Stimulated activated CD4-positive, alpha-beta T cell treated with anti-CD3 and anti-CD28 coated beads, TNF-alpha, amount 100 ng/mL, for 48 hours (primary cell): ENCODE measurements at regions not wholly inside any gene's neighbourhood (a gene's known extent, or its start where the extent isn't known, plus 50 kb on each side); places are given as distances from the start of the nearest gene placed in this dataset.

ENCODE experiments used
- DNase-seq, 3 donors: peaks; one replicate each; pipeline ENCODE4 v3.0.0-alpha.2; 2020; ENCODE audit warnings: low read depth in 3 of 3

DNA sequence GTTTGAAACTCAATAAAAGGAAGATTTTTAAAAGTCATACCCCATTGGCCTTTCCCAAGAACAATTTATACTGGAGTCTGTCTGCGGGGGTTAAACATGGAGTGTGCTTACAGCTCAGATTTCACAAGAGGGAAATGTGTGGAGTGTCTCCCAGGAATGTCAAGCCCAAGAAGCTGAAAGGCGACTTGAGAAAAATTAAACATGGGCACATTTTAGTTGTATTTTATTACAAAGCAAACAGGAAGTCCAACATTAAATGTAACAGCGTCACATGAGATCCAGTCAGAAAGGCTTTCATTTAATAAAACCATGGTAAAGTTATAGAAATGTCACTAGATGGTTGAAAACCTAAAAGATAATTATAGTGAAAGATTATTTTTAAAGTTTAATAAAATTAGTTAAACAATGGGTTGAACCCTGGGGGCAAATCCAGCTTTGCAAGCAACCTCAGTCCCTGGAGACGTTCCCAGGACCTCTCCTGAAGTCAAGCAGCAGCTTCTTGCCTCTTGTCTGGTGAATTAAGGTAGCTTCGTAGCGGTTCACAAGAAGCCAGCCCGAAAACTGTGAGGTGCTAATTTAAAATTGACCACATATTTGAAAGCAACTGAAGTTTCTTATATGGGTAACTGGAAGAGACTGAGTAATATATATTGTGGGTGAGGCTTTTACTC, 168.4 kb upstream of the EDNRA start:
- DNase-seq, result no peak

DNA sequence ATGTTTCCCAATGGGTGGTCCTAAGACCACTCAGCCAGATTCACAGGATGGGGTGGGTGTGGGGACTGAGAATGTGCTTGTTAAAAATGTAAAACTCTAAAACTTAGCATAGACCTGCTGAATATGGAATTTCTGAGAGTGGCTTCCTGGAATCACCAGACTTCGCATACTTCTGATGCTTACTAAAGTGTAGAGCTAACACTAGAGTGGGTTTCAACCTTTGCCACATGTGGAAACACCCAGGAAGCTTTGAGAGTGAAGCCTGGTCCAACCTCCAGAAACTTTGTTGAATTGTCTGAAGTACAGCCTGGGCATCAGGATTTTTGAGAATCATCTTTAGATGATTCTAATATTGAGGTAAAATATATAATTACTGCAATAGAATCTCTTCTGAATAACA, 167.8 kb upstream of the EDNRA start:
- no peak for DNase-seq

DNA sequence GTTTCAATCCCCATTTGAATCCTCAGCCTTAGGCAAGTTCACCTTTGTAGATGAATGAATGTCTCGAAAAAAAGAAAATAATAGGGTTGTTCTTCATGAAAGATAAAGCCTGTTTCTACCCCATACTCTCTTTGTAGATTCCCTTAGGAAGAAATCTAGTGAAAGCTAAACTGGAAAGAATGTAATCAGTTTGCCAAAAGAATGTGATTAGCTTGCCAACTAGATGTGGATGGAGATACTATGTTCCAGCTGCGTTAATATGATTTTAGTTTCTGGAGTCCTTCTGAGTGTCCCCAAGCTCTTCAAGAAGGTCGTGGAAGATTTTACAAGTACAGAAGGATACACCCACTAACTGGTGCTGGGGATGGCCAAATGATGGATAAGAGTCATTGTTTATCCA, 162.3 kb upstream of the EDNRA start:
- DNase-seq, result no peak

DNA sequence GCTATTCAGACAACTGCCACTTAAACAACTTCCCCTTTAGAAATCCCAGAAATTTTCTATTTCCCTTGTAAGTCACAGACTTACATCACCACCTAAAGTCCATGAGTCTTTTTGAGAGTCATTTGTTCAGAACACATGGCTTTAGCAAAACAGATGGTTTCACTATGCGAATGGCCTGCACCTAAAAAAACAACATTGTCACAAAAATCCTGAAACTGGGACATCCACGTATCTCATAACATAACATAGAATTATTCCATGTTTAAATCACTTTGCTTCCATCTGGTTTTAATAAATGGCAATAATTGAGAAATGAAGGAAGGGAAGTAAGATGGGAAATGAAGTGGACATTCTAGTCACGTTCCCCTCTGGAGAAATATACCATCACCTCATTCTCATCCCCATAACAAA, 155.3 kb upstream of the EDNRA start:
- no peak for DNase-seq

DNA sequence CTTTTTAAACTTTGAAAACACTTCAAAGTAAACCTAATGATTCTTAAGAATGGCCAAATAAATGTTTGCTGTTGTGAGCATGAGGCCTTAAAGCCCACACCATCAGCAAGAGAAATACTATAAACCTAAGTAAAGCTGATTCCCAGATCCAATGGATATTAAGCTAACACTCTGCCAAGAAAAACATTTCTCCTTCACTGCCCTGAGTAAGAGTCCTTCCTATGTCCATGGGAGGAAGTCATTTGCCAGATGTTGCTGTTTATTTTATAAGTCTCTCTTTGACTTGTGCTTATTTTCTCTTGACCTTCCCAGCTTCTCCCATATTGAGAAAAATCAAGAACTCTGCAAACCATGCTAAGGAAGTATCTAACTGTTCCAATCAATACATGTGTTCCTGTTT, 154.3 kb upstream of the EDNRA start:
- DNase-seq, result no peak

DNA sequence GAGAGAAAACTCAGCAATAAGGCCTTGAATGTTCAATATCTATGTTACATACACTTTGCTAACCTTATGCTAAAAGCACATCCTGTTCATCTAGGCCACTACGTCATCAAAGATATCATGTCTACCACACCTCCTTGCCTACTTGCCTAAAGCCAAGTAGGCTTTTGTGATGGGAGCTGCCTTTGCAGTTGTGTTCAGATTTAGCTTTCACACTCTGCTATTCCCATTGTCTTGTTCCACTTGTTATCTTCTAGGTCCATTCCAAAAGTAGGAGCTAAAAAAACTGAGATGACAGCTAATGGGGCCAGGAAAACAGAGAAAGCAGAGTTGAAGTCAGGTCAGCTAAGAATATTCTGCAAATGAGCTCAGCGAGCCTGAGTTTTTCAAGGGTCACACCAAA, 153.6 kb upstream of the EDNRA start:
- no peak for DNase-seq

DNA sequence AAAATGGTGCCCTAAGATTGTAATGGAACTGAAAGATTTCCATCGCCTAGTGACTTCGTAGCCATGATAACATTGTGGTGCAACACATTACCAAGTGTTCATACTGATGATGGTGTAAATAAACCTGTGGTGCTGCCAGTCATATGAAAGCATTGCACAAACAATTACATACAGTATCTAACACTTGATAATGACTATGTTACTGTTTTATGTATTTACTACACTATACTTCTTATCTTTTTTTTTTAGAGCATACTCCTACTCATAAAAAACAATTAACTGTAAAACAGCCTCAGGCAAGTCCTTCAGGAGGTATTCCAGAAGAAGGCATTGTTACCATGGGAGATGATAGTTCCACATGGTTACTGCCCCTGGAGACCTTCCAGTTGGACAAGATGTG, 152.7 kb upstream of the EDNRA start:
- no peak for DNase-seq

DNA sequence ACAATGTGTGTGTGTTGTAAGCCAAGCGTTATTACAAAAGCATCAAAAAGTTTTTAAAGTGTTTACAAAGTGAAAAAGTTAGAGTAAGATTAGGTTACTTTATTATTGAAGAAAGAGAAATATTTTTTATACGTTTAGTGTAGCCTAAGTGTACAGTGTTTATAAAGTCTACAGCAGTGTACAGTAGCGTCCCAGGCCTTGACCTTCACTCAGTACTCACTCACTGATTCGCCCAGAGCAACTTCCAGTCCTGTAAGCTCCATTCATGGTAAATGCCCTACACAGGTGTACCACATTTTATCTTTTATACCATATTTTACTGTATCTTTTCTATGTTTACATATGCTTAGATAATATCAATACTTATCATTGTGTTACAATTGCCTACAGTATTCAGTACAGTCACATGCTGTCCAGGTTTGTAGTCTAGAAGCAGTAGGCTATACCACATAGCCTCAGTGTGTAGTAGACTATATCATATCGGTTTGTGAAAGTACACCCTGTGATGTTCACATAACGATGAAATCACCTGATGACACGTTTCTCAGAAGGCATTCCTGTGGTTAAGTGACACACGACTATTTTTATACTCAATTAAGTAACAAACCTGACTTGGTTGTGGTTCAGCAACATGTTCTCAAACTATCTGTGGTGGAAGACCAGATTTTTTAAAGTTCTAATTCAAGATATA, 152.0 kb upstream of the EDNRA start:
- DNase-seq, result no peak

DNA sequence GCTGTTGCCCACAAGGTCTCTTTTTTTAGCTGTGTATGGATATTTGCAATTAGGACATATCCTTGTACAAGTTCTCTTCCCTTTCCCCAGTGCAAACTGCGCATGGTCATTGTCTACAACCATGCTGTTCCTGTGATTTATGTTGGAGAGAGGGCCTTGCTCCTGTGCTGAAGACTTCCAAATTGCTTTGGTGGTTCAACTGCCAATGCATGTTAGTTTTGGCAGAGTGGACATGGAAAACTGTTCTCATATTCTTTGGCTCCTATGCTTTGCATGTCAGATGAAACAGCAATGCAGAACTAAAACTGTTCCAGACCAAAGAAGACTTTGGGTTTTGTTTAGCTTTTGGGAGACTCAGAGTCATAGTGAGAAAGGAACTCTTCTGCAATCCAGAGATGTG, 148.8 kb upstream of the EDNRA start:
- DNase-seq, result no peak

DNA sequence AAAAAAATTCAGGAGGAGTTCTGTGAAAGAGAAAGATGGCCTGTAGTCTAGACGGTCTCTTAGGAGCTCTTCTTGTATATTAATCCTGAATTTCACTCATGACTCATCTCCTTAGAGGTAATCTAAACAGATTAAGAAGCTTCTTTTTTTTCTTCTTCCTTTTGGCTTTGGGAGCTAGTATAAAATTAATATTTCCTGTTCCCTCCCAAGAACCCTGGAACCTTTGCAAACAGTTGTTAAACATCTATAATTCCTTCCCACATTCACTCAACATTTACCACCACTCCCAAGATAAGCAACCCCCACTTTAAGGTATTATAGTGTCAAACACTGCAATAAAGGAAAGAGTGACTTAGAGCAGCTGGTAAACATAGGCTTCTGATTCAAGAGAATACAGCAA, 146.4 kb upstream of the EDNRA start:
- no peak for DNase-seq

DNA sequence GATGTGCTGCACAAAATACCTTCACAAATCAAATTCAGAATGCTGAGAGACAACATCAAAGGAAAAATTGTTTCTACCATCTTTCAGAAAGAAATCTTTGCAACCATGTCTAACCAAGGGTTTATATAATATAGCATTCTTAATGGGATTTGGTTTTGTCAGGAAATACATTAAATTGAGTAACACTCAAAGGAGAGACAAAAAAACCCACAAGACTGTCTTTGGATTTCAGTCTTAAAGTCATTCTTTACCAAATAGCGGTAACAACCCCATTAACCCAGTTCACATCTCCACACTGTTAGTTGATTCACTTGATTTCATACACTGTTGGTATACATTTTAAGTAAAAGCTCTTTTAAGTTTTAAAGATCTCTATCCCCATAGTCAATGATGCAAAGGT, 145.7 kb upstream of the EDNRA start:
- DNase-seq, result no peak

DNA sequence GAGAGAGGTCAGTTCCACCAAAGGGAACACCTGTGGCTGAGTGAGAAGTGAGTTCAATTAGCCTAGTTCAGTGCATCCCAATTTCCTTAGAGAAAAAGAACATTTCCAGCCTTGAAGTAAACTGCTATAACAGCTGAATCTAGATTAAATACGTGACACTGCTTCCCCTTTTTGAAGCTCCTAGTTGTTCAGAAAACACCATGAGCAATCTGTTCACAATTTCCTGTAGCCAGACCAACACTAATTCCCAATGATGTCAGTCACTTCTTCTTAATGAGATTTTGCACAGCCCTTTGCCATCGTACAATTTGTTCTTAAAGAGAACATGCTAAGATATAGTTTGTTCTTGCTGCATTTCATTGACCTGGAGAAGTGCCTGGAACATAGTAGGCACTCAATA, 144.6 kb upstream of the EDNRA start:
- DNase-seq, result no peak

DNA sequence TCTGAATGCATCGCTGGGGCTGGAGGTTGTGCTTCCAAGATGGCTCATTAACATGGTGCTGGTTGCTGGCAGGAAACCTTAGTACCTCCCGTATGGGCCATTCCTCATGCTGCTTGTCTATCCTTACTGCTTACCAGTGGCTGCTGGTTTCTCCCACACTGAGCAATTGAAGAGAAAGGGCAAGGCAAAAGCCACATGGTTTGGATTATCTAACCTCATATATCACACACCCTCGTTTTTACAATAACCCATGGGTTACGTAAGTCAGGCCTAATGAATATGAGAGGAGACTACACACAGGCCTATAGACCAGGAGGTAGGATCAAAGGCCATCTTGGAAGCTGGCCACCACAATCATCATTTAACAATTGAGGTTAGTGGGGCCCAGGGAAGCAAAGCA, 141.8 kb upstream of the EDNRA start:
- no peak for DNase-seq

DNA sequence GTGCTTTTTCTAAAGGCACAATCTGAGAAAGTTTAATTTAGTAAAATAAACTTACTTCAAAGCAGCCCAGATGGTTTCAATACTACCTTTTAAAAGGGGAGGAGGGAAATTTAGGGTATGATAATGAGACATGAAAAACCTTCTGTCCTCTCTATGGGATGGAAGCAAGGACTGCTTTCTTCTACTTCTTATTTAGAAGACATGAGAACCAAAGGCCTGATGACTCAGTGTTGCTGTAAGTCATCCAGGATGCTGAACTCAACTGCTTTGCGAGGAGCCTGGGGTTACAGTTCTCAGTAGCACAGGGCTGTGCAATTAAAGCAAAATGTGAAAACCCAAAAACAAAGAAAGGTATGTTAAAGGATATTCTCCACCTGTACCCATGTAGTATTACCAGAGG, 140.8 kb upstream of the EDNRA start:
- no peak for DNase-seq

DNA sequence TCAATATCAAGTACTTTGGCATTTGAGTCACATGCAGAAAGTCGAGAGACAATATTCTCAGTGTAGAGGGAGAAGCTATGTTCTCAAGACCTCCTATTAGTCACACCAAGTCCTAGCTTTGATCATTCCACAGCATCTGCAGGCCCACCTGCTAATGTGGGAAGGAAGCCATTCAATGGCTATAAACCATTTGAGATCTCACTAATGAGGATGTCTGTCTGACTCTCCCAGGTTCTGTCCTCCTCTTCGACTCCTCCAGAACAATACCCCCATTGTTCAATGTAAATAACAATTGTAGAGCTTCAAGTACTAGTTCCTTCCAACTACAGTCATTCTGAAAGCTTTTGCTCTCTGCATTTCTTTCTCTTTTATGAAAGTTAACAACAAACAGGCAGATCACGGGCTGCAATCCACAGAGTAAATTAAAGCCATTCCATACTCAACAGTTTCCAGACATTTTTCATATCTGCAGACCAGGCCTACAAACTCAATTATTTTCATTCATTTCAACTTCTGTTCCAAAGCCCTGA, 140.2 kb upstream of the EDNRA start:
- DNase-seq, result no peak

DNA sequence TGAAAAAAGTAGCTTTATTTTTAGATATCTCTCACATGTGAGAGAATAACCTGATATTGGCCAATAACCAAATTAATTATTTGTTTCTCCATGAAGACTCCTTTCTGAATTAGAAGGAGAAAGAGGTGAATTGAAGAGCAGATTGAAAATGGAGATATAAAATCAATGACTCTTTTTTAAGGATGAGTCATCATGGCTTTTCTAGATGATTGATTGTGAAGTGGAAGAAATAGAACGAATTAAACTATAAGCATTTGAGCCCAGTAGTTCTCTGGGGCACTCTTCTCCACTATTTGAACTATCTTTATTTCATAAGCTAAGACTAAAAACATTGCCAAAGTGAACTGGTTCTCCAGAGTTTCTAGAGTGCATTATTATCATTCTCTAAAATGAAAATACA, 137.2 kb upstream of the EDNRA start:
- DNase-seq, result no peak

DNA sequence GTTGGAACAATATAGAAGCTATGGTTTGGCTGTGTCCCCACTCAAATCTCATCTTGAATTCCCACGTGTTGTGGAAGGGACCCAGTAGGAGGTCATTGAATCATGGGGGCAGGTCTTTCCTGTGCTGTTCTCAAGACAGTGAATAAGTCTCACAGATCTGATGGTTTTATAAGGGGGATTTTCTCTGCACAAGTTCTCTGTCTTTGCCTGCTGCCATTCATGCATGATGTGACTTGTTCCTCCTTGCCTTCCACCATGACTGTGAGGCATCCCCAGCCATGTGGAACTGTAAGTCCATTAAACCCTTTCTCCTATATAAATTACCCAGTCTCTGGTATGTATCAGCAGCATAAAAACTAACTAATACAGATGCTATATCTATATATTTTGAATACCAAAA, 135.2 kb upstream of the EDNRA start:
- DNase-seq, result no peak

DNA sequence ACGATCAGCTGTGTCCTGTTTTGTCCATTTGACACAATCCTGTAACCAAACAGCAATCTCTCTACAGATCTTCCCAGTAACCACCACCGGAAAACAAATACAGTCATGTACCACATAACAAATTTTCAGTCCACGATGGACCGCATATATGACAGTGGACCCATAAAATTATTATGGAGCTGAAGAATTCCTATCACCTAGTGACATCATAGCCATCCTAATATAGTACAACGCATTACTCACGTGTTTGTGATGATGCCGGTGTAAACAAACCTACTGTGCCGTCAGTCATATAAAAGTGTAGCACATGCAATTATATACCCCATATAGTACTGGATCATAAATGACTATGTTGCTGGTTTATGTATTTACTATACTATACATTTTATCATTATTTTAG, 133.7 kb upstream of the EDNRA start:
- no peak for DNase-seq

DNA sequence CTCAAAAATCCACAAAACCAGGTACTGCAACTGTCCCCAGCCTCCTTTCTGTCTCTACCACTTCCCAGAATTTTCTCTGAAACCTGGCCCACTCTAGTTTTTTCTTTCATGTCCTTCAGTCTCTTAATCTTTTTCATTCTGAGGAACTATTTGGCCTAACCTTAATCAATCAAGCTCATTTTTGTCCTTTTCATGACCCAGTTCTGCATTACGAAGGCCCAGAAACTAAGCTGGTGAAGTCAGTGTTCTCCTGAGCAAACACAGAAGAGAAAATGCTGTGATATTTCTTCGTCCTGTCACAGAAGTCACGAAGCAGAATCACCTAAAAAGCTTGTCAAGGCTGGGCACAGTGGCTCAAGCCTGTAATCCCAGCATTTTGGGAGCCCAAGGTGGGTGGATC, 131.7 kb upstream of the EDNRA start:
- DNase-seq, result no peak

DNA sequence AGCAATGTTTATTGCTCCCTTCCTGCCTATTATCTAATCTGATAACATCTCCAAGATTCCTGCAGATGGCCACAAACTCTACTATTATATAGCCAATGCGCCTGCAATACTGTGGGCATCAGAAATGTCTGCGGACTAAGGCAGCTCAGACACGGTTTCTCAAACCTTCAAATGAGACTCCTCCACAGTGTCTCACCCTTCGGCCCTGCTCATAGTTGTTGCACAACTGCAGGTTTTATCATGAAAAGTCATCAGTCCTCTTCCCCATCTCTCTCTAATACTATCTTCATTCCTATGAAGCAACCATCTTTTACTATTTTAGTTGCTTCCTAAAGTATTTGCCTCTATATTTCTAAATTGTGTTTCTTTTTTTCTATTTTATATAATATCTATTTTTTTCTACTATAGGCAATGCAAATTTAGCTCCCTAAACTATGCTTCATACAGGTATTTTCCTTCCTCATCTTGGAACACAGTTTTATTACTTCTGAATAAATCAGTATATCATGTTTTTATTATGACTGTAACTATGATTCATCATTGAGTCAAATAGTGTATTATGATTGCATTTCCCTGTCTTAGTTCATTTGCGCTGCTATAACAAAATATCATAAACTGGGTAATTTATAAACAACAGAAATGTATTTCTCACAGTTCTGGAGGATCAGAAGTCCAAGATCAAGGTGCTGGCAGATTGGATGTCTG, 129.7 kb upstream of the EDNRA start:
- no peak for DNase-seq

DNA sequence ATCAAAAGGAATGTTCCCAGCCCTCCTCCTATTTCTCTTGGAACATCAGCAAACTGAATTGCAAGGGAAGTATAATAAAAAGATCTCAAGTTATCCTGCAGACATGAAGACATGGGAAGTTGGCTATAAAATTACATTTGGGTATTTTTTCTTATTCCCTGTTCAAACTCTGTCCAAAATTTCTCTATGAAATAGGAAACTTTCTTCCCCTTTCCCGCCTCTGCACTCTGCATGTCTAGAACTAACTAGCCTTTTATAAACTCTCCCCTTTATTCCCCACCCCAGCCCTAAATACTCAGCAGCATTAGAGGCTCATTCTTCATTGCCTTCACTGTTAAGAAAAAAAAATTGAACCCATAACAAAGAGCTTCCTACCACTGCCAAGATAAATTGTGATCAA, 126.7 kb upstream of the EDNRA start:
- DNase-seq, result no peak

DNA sequence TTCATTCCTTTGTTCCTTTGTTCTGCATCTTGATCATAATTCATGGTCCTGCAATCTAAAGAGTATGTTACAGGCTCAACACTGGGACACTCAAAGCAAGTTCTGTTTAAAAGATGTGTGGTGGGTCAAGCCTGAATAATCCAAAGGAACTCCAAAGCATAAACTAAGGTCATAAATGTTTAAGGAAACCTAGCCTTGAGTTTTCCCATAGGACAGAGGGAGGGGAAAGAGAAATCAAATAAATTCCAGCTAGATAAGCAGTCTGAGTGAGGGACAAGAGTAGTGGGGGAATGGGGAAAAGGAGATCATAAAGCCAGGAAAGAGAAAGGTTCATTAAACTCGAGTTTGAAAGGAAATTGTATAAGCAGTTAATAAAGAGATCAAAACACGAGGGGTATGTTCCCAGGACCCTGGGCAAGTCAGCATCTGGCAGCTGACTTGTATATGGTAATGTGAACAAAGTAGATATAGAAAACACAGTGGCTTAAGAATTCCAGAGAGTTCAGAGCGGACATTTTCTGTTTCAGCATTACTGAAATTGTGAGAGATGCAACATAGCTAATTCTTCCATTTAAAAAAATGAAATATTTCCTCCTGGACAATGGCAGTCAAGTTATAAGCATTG, 125.8 kb upstream of the EDNRA start:
- no peak for DNase-seq

DNA sequence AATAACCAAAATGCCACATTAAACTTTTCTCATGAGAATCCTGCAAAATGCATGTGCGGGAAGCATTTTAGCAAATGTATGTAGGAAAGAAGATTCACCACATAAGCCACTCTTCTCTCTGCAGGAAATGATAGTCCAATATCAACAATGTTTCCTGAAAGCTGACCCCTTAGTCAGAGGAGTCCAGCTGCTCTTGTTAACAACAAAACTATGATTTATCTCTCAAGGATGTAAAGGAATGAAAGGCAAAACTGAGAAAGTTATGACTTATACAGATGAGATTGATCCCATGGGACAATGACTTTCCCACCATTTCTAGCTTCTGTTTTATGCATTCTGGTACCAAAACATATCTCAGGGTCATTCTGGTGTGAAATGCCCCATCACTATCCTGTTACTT, 125.0 kb upstream of the EDNRA start:
- no peak for DNase-seq
